SU-DHL-6 (cell line): ENCODE measurements at regions not wholly inside any gene's neighbourhood (a gene's known extent, or its start where the extent isn't known, plus 50 kb on each side); places are given as distances from the start of the nearest gene placed in this dataset.
A peak's percentile ranks its signal among the peaks of the same experiment; 100 is the strongest.

Experiments used
- H2AFZ ChIP-seq: fragments of 200-600 bp; sonication (generic); 2 replicates; pipeline ENCODE4 v1.6.1; 2014; ENCODE audit warnings: low read depth, mild to moderate bottlenecking, moderate library complexity, mixed read lengths, antibody characterized with exemption, low read length; ENCODE audit not compliant: severe bottlenecking
- H3F3A ChIP-seq: fragments of 200-600 bp; shearing (Covaris generic); 2 replicates; pipeline ENCODE4 v1.6.0; 2016; ENCODE audit warnings: antibody characterized with exemption, mild to moderate bottlenecking; ENCODE audit not compliant: insufficient read depth
- H3K27ac ChIP-seq: fragments of 200-600 bp; sonication (generic); 2 replicates; pipeline ENCODE4 v1.5.1; 2016; ENCODE audit warnings: low read depth, mild to moderate bottlenecking, low read length, moderate library complexity, mixed read lengths
- H3K27me3 ChIP-seq: fragments of 200-600 bp; sonication (generic), shearing (Covaris generic); 2 replicates; pipeline ENCODE4 v1.6.0; 2014; ENCODE audit warnings: mild to moderate bottlenecking, low read length
- H3K36me3 ChIP-seq: fragments of 200-600 bp; sonication (generic); 2 replicates; pipeline ENCODE4 v1.6.1; 2014; ENCODE audit warnings: mild to moderate bottlenecking, low read length, mixed read lengths
- H3K4me2 ChIP-seq: fragments of 300-600, 200-600 bp; shearing (Covaris generic), sonication (generic); 2 replicates; pipeline ENCODE4 v1.6.0; 2014; ENCODE audit warnings: low read length, low read depth, mild to moderate bottlenecking; ENCODE audit not compliant: poor library complexity, severe bottlenecking
- H3K4me3 ChIP-seq: fragments of 200-600 bp; sonication (generic); 2 replicates; pipeline ENCODE4 v1.5.1; 2014; ENCODE audit warnings: antibody characterized with exemption, low read length, mild to moderate bottlenecking, mixed read lengths; ENCODE audit not compliant: insufficient read depth, poor library complexity, severe bottlenecking
- H3K79me2 ChIP-seq: fragments of 200-600 bp; sonication (generic); 2 replicates; pipeline ENCODE4 v1.6.1; 2014; ENCODE audit warnings: mild to moderate bottlenecking, low read length, moderate library complexity; ENCODE audit not compliant: insufficient read depth
- H3K9ac ChIP-seq: fragments of 200-600 bp; sonication (generic); 2 replicates; pipeline ENCODE4 v1.7.0; 2014; ENCODE audit warnings: mild to moderate bottlenecking, low read length
- H3K9me2 ChIP-seq: fragments of 200-600 bp; sonication (generic); replicated peaks from 2 replicates; pipeline ENCODE4 v1.6.1; 2014; ENCODE audit warnings: low read length; ENCODE audit not compliant: insufficient read depth
- H3K9me3 ChIP-seq: fragments of 200-600 bp; sonication (generic); 2 replicates; pipeline ENCODE4 v1.6.1; 2014; ENCODE audit warnings: low read length, mixed read lengths; ENCODE audit not compliant: insufficient read depth
- H4K20me1 ChIP-seq: fragments of 200-600 bp; sonication (generic); 2 replicates; pipeline ENCODE4 v1.6.1; 2014; ENCODE audit warnings: low read depth, mild to moderate bottlenecking, antibody characterized with exemption, low read length, moderate library complexity, mixed read lengths
- CTCF ChIP-seq: fragments of 200-600 bp; sonication (generic); IDR thresholded peaks from one replicate; pipeline ENCODE4 v1.5.1; 2017; ENCODE audit warnings: antibody characterized with exemption, mild to moderate bottlenecking, low read length, moderate library complexity; ENCODE audit not compliant: insufficient read depth, poor library complexity, severe bottlenecking
- EZH2phosphoT487 ChIP-seq: fragments of 200-600 bp; sonication (generic), shearing (Covaris generic); conservative IDR thresholded peaks from 2 replicates; pipeline ENCODE4 v1.6.1; 2018; ENCODE audit warnings: mild to moderate bottlenecking, antibody characterized with exemption, low read length, moderate library complexity, mixed read lengths

GRCh38 chr21:20760221-20760620, 238.0 kb upstream of the NCAM2 start:
- Histone ChIP-seq H3K27ac (no peak overlapping the region), H3K4me3 (no peak overlapping the region), H3F3A (no peaks in the 10 kb centered on the region), H3K9ac (no peak overlapping the region), H3K4me2 (no peak overlapping the region), H3K79me2 (no peaks in the 10 kb centered on the region), H2AFZ (peak overlapping the region; percentile 73), H3K9me3 (no peaks in the 10 kb centered on the region), H3K36me3 (peaks cover 4% of the 10 kb centered on the region; the same call in 1 of the 2 replicates), H4K20me1 (no peaks in the 10 kb centered on the region), H3K27me3 (no peaks in the 10 kb centered on the region), H3K9me2 (no peaks in the 10 kb centered on the region)
- no peak for TF ChIP-seq EZH2phosphoT487
- no peak for TF ChIP-seq CTCF

- no peak overlapping the region for H3K4me2 ChIP-seq
- no peaks in the 10 kb centered on the region for H3K27me3 ChIP-seq
- H4K20me1 ChIP-seq = no peaks in the 10 kb centered on the region
- H2AFZ ChIP-seq = no peak overlapping the region
- no peaks in the 10 kb centered on the region for H3K9me2 ChIP-seq
- no peak overlapping the region for H3K27ac ChIP-seq
- H3K36me3 ChIP-seq = no peaks in the 10 kb centered on the region
- no peaks in the 10 kb centered on the region for H3K79me2 ChIP-seq
- H3K9ac ChIP-seq = no peak overlapping the region
- no peak overlapping the region for H3K4me3 ChIP-seq
- H3K9me3 ChIP-seq = peaks cover 8% of the 10 kb centered on the region; the same call in 1 of the 2 replicates
- TF ChIP-seq CTCF = no peak
- TF ChIP-seq EZH2phosphoT487 = no peak
- no peaks in the 10 kb centered on the region for H3F3A ChIP-seq
These were observed 223.5 kb upstream of the NCAM2 start for GRCh38 chr21:20774737-20775136.

- Histone ChIP-seq H3F3A (no peaks in the 10 kb centered on the region), H3K4me3 (no peak overlapping the region), H3K36me3 (no peaks in the 10 kb centered on the region), H3K79me2 (no peaks in the 10 kb centered on the region), H3K9me2 (no peaks in the 10 kb centered on the region), H3K9me3 (peaks cover 15% of the 10 kb centered on the region; the same call in 1 of the 2 replicates), H3K27ac (no peak overlapping the region), H2AFZ (no peak overlapping the region), H4K20me1 (no peaks in the 10 kb centered on the region), H3K9ac (no peak overlapping the region), H3K27me3 (no peaks in the 10 kb centered on the region), H3K4me2 (no peak overlapping the region)
- TF ChIP-seq CTCF (no peak), EZH2phosphoT487 (no peak)
These were observed 218.9 kb upstream of the NCAM2 start for GRCh38 chr21:20779321-20779720.
